ENCODE measurements at regions not wholly inside any gene's neighbourhood (a gene's known extent, or its start where the extent isn't known, plus 50 kb on each side); places are given as distances from the start of the nearest gene placed in this dataset.
"Not testable (repeated sequence)": the region's sequence is repeated elsewhere in the genome, so short reads cannot be mapped to it uniquely, and the experiment has no call there.

DNA sequence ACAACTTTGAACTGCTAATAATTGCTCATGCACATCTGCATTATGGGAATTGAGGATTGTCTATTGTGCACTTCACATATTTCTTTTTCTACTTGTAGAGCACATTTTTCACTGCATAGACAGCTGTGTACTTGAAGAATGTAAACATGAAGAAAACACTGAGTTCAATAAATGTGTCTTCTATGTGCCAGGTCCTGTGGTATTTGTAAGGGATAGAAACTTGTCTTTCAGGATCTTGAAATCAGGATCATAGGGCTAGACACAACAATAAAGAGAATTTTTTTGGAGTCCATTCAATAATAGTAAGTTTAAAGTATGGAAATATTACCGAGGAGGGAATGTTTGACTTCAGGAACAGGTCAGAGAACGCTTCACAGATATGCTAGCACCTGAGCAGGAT is 66.6 kb upstream of the AGTPBP1 start:
- TF ChIP-seq POLR2A (IDR thresholded peaks at IDR 0.05); POLR2AphosphoS5 (IDR thresholded peaks at IDR 0.05; ENCODE audit: insufficient read depth in 1 of 2, low read depth in 1 of 2): not testable (repeated sequence)
- TF ChIP-seq, protein P1, sequence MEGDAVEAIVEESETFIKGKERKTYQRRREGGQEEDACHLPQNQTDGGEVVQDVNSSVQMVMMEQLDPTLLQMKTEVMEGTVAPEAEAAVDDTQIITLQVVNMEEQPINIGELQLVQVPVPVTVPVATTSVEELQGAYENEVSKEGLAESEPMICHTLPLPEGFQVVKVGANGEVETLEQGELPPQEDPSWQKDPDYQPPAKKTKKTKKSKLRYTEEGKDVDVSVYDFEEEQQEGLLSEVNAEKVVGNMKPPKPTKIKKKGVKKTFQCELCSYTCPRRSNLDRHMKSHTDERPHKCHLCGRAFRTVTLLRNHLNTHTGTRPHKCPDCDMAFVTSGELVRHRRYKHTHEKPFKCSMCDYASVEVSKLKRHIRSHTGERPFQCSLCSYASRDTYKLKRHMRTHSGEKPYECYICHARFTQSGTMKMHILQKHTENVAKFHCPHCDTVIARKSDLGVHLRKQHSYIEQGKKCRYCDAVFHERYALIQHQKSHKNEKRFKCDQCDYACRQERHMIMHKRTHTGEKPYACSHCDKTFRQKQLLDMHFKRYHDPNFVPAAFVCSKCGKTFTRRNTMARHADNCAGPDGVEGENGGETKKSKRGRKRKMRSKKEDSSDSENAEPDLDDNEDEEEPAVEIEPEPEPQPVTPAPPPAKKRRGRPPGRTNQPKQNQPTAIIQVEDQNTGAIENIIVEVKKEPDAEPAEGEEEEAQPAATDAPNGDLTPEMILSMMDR (IDR thresholded peaks at IDR 0.05) = not testable (repeated sequence)

Data from vagina (tissue), 2 donors.